CD8-positive, alpha-beta memory T cell (primary cell): ENCODE measurements at regions not wholly inside any gene's neighbourhood (a gene's known extent, or its start where the extent isn't known, plus 50 kb on each side); places are given as distances from the start of the nearest gene placed in this dataset.
A peak's percentile ranks its signal among the peaks of the same experiment; 100 is the strongest.

ENCODE experiments used
- CTCF ChIA-PET: fragments of 350-600 bp; sonication (Branson Sonifier 250); formaldehyde crosslinking; loops from one replicate; lab custom pipeline; 2021; ENCODE audit warnings: antibody characterized with exemption; lab: Charles Lee
- POLR2A ChIA-PET: fragments of 350-600 bp; sonication (Branson Sonifier 250); formaldehyde crosslinking; loops from one replicate; lab custom pipeline; 2021; ENCODE audit warnings: antibody characterized with exemption; lab: Charles Lee
- DNase-seq, 5 donors: peaks; one replicate each; pipeline versions ENCODE4 v3.0.0 to v3.0.0-alpha.2; 2020 to 2022; ENCODE audit warnings: mixed read lengths in 1 of 5
- H3K27ac ChIP-seq: one replicate; pipeline ENCODE4 v1.7.0; 2013; ENCODE audit warnings: low read depth, mild to moderate bottlenecking, low read length, moderate library complexity
- H3K27me3 ChIP-seq: 2 replicates; pipeline ENCODE4 v1.7.0; 2013; ENCODE audit warnings: low read length, mild to moderate bottlenecking; ENCODE audit not compliant: insufficient read depth, poor library complexity, severe bottlenecking
- H3K36me3 ChIP-seq: 2 replicates; pipeline ENCODE4 v1.7.0; 2013; ENCODE audit warnings: mild to moderate bottlenecking, low read length, moderate library complexity; ENCODE audit not compliant: insufficient read depth
- H3K4me1 ChIP-seq: 2 replicates; pipeline ENCODE4 v1.7.0; 2013; ENCODE audit warnings: mild to moderate bottlenecking, low read length, moderate library complexity; ENCODE audit not compliant: insufficient read depth
- H3K4me3 ChIP-seq: 2 replicates; pipeline ENCODE4 v1.7.0; 2013; ENCODE audit warnings: mild to moderate bottlenecking, low read length
- H3K9me3 ChIP-seq: 2 replicates; pipeline ENCODE4 v1.7.0; 2013; ENCODE audit warnings: mild to moderate bottlenecking, low read length
- H3K27ac Mint-ChIP-seq, 8 donors: one replicate each; pipeline ENCODE4 v1.8.0; 2020 to 2021; ENCODE audit warnings: mixed read lengths in 8 of 8, mild to moderate bottlenecking in 6 of 8, inconsistent platforms in 3 of 8, moderate library complexity in 3 of 8
- H3K27me3 Mint-ChIP-seq, 2 donors: one replicate each; pipeline ENCODE4 v1.8.0; 2020 to 2021; ENCODE audit warnings: mixed read lengths in 2 of 2, mild to moderate bottlenecking in 1 of 2, moderate library complexity in 1 of 2
- H3K36me3 Mint-ChIP-seq, 3 donors: one replicate each; pipeline ENCODE4 v1.8.0; 2020 to 2021; ENCODE audit warnings: mixed read lengths in 3 of 3, inconsistent platforms in 1 of 3, mild to moderate bottlenecking in 1 of 3
- H3K4me1 Mint-ChIP-seq, 3 donors: one replicate each; pipeline ENCODE4 v1.8.0; 2020 to 2021; ENCODE audit warnings: mixed read lengths in 3 of 3, inconsistent platforms in 1 of 3, mild to moderate bottlenecking in 1 of 3
- H3K4me3 Mint-ChIP-seq, 7 donors: one replicate each; pipeline ENCODE4 v1.8.0; 2020 to 2021; ENCODE audit warnings: mixed read lengths in 7 of 7, mild to moderate bottlenecking in 6 of 7, moderate library complexity in 4 of 7, inconsistent platforms in 2 of 7
- H3K9me3 Mint-ChIP-seq, 5 donors: one replicate each; pipeline ENCODE4 v1.8.0; 2020 to 2022; ENCODE audit warnings: mixed read lengths in 5 of 5, mild to moderate bottlenecking in 3 of 5, moderate library complexity in 2 of 5, inconsistent platforms in 1 of 5

GRCh38 chr1:30535595-30536325, 187.6 kb downstream of the MATN1 start:
- H3K27me3 Mint-ChIP-seq = peaks cover 0 to 13% of the 10 kb centered on the region in 2 donors
- H3K36me3 Mint-ChIP-seq = no peaks in the 10 kb centered on the region
- Histone ChIP-seq H3K27ac (no peak overlapping the region), H3K36me3 (no peaks in the 10 kb centered on the region), H3K4me1 (no peaks in the 10 kb centered on the region), H3K9me3 (no peaks in the 10 kb centered on the region), H3K4me3 (no peak overlapping the region), H3K27me3 (no peaks in the 10 kb centered on the region)
- H3K4me1 Mint-ChIP-seq = no peaks in the 10 kb centered on the region
- no peaks in the 10 kb centered on the region for H3K9me3 Mint-ChIP-seq
- ChIA-PET POLR2A (no interaction called here), CTCF (no interaction called here)
- no peak overlapping the region for H3K27ac Mint-ChIP-seq
- no peak for DNase-seq
- H3K4me3 Mint-ChIP-seq = no peak overlapping the region

GRCh38 chr1:30534551-30534940, 188.8 kb downstream of the MATN1 start:
- Mint-ChIP-seq H3K27me3 (peaks cover 0 to 17% of the 10 kb centered on the region in 2 donors), H3K9me3 (no peaks in the 10 kb centered on the region), H3K4me1 (no peaks in the 10 kb centered on the region), H3K27ac (peak overlapping the region in 1 of 8 donors; percentile 34), H3K36me3 (no peaks in the 10 kb centered on the region), H3K4me3 (no peak overlapping the region)
- H3K27ac ChIP-seq = no peak overlapping the region
- H3K36me3 ChIP-seq = no peaks in the 10 kb centered on the region
- H3K4me1 ChIP-seq = no peaks in the 10 kb centered on the region
- no peaks in the 10 kb centered on the region for H3K27me3 ChIP-seq
- ChIA-PET POLR2A (no interaction called here), CTCF (no interaction called here)
- H3K4me3 ChIP-seq = no peak overlapping the region
- no peaks in the 10 kb centered on the region for H3K9me3 ChIP-seq
- DNase-seq = no peak

DNA sequence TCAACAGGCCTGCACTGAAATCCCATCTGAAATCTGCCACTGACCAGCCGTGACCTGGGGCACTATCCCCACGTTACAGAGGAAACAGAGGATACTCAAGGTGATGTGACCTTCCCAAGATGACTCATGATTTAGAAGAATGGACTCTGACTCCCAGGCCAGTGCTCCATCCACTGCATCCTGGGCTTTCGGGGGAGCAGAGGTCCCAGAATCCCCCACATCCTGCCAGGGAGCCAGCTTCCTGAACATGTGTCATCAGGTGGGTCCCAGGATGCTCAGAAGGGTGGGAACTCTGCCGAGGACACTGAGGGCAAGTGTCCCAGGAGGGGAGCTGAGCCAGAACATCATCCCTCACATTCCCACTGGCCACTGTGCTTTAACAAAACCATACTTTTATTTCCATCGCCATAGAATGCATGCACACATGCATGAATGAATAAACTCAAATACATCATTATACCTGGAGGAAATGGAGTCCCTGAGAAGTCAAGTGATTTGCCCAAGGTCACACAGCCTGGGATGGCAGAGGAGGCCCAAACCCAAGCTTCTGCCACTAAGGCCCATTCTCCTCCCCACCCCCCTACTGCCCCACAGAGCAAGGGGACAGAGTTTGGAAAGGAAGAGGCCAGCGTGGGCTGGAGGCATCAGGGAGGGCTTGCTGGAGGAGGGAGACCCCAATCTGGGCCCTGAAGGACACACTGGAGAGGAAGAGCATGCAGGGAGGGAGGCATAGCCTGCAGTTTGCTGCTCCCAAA, 189.4 kb downstream of the MATN1 start:
- no peaks in the 10 kb centered on the region for H3K36me3 Mint-ChIP-seq
- Histone ChIP-seq H3K9me3 (no peaks in the 10 kb centered on the region), H3K4me1 (no peaks in the 10 kb centered on the region), H3K27me3 (no peaks in the 10 kb centered on the region), H3K27ac (no peak overlapping the region), H3K36me3 (no peaks in the 10 kb centered on the region), H3K4me3 (no peak overlapping the region)
- H3K27me3 Mint-ChIP-seq = peaks cover 0 to 13% of the 10 kb centered on the region in 2 donors
- peak overlapping the region in 1 of 8 donors; percentile 34 for H3K27ac Mint-ChIP-seq
- ChIA-PET CTCF (no interaction called here), POLR2A (no interaction called here)
- no peaks in the 10 kb centered on the region for H3K9me3 Mint-ChIP-seq
- H3K4me1 Mint-ChIP-seq = no peaks in the 10 kb centered on the region
- DNase-seq = no peak
- H3K4me3 Mint-ChIP-seq = no peak overlapping the region

DNA sequence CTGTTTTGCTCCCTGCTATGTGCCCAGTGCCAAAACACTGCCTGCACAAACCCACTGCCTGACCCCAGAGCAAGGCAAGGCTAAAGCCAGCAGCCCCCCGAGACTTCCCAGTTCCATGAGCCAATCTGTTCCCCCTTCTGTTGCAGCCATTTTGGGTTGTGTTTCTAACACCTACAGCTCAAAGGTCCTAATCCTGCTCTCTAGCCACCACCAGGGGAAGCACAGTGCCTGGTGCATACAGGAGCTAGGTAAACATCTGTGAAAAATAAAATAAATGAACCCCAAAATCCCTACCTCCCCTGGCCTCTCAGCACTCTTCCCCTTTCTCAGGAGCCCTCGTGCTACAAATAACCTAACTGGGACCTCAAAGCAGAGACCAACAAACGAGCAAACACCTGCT, 190.2 kb downstream of the MATN1 start:
- Histone ChIP-seq H3K27me3 (no peaks in the 10 kb centered on the region), H3K4me1 (no peaks in the 10 kb centered on the region), H3K27ac (no peak overlapping the region), H3K4me3 (no peak overlapping the region), H3K36me3 (no peaks in the 10 kb centered on the region), H3K9me3 (no peaks in the 10 kb centered on the region)
- CTCF ChIA-PET = no interaction called here
- Mint-ChIP-seq H3K27ac (no peak overlapping the region), H3K9me3 (no peaks in the 10 kb centered on the region), H3K4me3 (no peak overlapping the region), H3K27me3 (peaks cover 1 to 13% of the 10 kb centered on the region in 2 donors), H3K36me3 (no peaks in the 10 kb centered on the region), H3K4me1 (no peaks in the 10 kb centered on the region)
- POLR2A ChIA-PET = no interaction called here
- no peak for DNase-seq

- Histone ChIP-seq H3K27me3 (no peaks in the 10 kb centered on the region), H3K4me1 (no peaks in the 10 kb centered on the region), H3K9me3 (no peaks in the 10 kb centered on the region), H3K4me3 (no peak overlapping the region), H3K36me3 (no peaks in the 10 kb centered on the region), H3K27ac (no peak overlapping the region)
- Mint-ChIP-seq H3K36me3 (no peaks in the 10 kb centered on the region), H3K4me3 (no peak overlapping the region), H3K9me3 (no peaks in the 10 kb centered on the region), H3K27ac (no peak overlapping the region), H3K4me1 (no peaks in the 10 kb centered on the region), H3K27me3 (peaks cover 2 to 13% of the 10 kb centered on the region in 2 donors)
- POLR2A ChIA-PET = no interaction called here
- CTCF ChIA-PET = no interaction called here
- no peak for DNase-seq
These were observed 190.8 kb downstream of the MATN1 start for GRCh38 chr1:30532621-30533020.

DNA sequence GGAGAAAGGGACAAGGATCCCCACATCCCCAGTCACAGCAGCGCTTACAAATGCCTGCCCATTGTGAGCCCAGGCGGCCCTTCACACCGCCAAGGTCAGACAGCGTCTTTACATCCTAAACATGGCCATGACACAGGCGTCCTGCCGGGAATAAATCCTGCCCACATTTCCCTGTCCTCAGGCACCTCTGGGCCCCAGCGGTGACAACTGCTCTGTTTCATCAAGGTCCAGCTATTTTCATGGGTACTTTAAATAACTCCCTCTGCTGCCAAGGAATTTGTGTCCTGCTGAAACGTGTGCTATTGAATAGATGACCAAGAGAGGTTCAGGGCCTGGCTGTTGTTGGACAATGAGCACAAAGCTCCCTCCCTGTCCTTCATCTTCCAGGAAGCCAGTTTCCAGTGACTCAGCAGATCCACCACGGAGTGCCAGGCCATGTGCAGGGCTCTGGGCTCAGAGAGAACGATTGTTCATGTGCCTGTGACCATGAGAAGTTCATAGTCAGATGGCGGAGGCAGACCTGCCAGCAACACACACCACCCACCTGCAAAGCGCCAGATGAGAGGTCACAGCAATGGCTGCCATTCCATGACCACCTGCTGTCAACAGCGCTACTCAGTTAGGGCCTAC, 195.8 kb downstream of the MATN1 start:
- no peak for DNase-seq
- Histone ChIP-seq H3K36me3 (no peaks in the 10 kb centered on the region), H3K27ac (no peak overlapping the region), H3K4me3 (no peak overlapping the region), H3K4me1 (no peaks in the 10 kb centered on the region), H3K9me3 (no peaks in the 10 kb centered on the region), H3K27me3 (no peaks in the 10 kb centered on the region)
- no peaks in the 10 kb centered on the region for H3K9me3 Mint-ChIP-seq
- CTCF ChIA-PET = no interaction called here
- no peak overlapping the region for H3K27ac Mint-ChIP-seq
- no peaks in the 10 kb centered on the region for H3K36me3 Mint-ChIP-seq
- peaks cover 4 to 16% of the 10 kb centered on the region in 2 donors for H3K27me3 Mint-ChIP-seq
- no peak overlapping the region for H3K4me3 Mint-ChIP-seq
- H3K4me1 Mint-ChIP-seq = no peaks in the 10 kb centered on the region
- POLR2A ChIA-PET = no interaction called here

GRCh38 chr1:30526652-30527345, 196.6 kb downstream of the MATN1 start:
- CTCF ChIA-PET = no interaction called here
- no peaks in the 10 kb centered on the region for H3K36me3 ChIP-seq
- Mint-ChIP-seq H3K27ac (no peak overlapping the region), H3K9me3 (no peaks in the 10 kb centered on the region), H3K4me3 (no peak overlapping the region), H3K27me3 (peaks cover 7 to 22% of the 10 kb centered on the region in 2 donors), H3K4me1 (no peaks in the 10 kb centered on the region), H3K36me3 (no peaks in the 10 kb centered on the region)
- no peak overlapping the region for H3K4me3 ChIP-seq
- POLR2A ChIA-PET = no interaction called here
- H3K4me1 ChIP-seq = no peaks in the 10 kb centered on the region
- no peak overlapping the region for H3K27ac ChIP-seq
- H3K27me3 ChIP-seq = no peaks in the 10 kb centered on the region
- no peak for DNase-seq
- H3K9me3 ChIP-seq = no peaks in the 10 kb centered on the region
